ENCODE measurements at regions not wholly inside any gene's neighbourhood (a gene's known extent, or its start where the extent isn't known, plus 50 kb on each side); places are given as distances from the start of the nearest gene placed in this dataset.

DNA sequence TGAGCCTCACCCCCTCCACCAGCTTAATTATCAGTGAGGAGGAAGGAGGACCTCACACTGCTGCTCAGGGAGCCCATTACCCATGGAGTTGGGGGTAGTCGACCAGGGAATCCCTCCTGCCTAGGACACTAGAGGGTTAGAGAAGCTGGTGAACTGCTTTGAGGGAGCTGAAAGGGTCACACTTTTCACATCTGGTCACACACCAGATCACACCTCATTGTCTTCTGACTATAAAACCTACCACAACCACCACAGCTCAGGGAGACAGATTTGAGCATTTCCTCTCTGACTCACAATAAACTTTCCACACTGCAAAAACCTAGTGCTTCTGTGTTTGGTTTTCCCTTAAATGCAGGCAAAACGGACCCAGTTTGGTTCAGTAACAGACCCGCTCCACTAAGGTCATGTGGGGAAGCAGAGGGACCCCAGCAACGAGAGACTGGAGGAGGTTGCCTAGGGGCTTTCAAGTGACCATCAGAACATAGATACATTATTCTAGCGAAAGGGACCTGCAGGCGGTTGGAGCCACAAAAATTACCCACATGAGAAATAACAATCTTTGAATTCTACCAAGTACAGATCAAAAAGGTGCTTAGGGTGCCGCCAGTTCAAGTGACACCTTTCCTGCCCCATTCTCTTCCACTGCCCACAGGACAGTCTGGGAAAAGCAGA lies 151.4 kb upstream of the AVPR1A start:
- no peak for TF ChIP-seq CTCF (IDR thresholded peaks at IDR 0.05; ENCODE audit: low read length)
- no peak for TF ChIP-seq EZH2 (IDR thresholded peaks at IDR 0.05; ENCODE audit: borderline replicate concordance, low read length)
